Panc1 (cell line): ENCODE measurements at regions not wholly inside any gene's neighbourhood (a gene's known extent, or its start where the extent isn't known, plus 50 kb on each side); places are given as distances from the start of the nearest gene placed in this dataset.
"Not testable (repeated sequence)": the region's sequence is repeated elsewhere in the genome, so short reads cannot be mapped to it uniquely, and the experiment has no call there.

Experiments
- ATAC-seq: fragments of 200-7000 bp; cut with Tn5 transposase; 2 replicates; pipeline ENCODE4 v1.9.1; 2020; ENCODE audit warnings: mild to moderate bottlenecking, moderate library complexity
- BruUV-seq: library from RNA; stranded (reverse); fragments of 400-500 nt; replicated peaks from 2 replicates; lab custom pipeline; 2021; lab: Mats Ljungman, UMichigan
- CTCF ChIA-PET: fragments of 300-600 bp; sonication (Branson Sonifier 250); formaldehyde crosslinking; loops from one replicate; lab custom pipeline; 2022; ENCODE audit warnings: antibody characterized with exemption; lab: Charles Lee
- POLR2A ChIA-PET: fragments of 300-600 bp; sonication (Branson Sonifier 250); formaldehyde crosslinking; loops from one replicate; lab custom pipeline; 2022; ENCODE audit warnings: antibody characterized with exemption; lab: Charles Lee
- DNase-seq: peaks from one replicate; pipeline ENCODE4 v3.0.0-alpha.2; 2010; ENCODE audit warnings: low read depth, low spot score
- H3K27ac ChIP-seq: 2 replicates; pipeline ENCODE4 v1.5.1; 2011; ENCODE audit warnings: mild to moderate bottlenecking, low read length, inconsistent platforms
- H3K27me3 ChIP-seq: fragments of 200-500 bp; sonication (Bioruptor generic); 2 replicates; pipeline ENCODE4 v1.6.0; 2014; ENCODE audit warnings: low read length, inconsistent platforms; ENCODE audit not compliant: control insufficient read depth, insufficient read depth
- H3K36me3 ChIP-seq: fragments of 200-500 bp; sonication (Bioruptor generic); 2 replicates; pipeline ENCODE4 v1.5.1; 2014; ENCODE audit warnings: inconsistent platforms, mild to moderate bottlenecking, low read length, moderate library complexity; ENCODE audit not compliant: control insufficient read depth, insufficient read depth
- H3K4me1 ChIP-seq: 2 replicates; pipeline ENCODE4 v1.5.1; 2011; ENCODE audit warnings: inconsistent platforms, mild to moderate bottlenecking, low read length, moderate library complexity; ENCODE audit not compliant: control insufficient read depth, insufficient read depth
- H3K4me3 ChIP-seq, 2 experiments: 2 replicates each; pipeline ENCODE4 v1.5.1; 2011 to 2012; ENCODE audit warnings: low read depth in 2 of 2, low read length in 2 of 2, mild to moderate bottlenecking in 2 of 2, inconsistent platforms in 1 of 2, moderate library complexity in 1 of 2
- H3K9me3 ChIP-seq: fragments of 200-500 bp; sonication (Bioruptor generic); 2 replicates; pipeline ENCODE4 v1.5.1; 2014; ENCODE audit warnings: low read depth, mild to moderate bottlenecking, inconsistent platforms, low read length, moderate library complexity; ENCODE audit not compliant: control insufficient read depth, insufficient read depth
- CTCF ChIP-seq: fragments of 450-650 bp; IDR thresholded peaks from 2 replicates; pipeline ENCODE4 v1.5.1; 2017; ENCODE audit warnings: mild to moderate bottlenecking
- POLR2AphosphoS5 ChIP-seq: IDR thresholded peaks from 2 replicates; pipeline ENCODE4 v1.6.1; 2012; ENCODE audit warnings: mild to moderate bottlenecking, low read depth, low read length, moderate library complexity
- SIN3A ChIP-seq: IDR thresholded peaks from 2 replicates; pipeline ENCODE4 v1.6.1; 2012; ENCODE audit warnings: low read depth, mild to moderate bottlenecking, low read length, moderate library complexity, borderline replicate concordance; ENCODE audit not compliant: insufficient read depth
- TCF7L2 ChIP-seq: IDR thresholded peaks from 2 replicates; pipeline ENCODE4 v1.6.1; 2011; ENCODE audit warnings: mild to moderate bottlenecking, low read depth, low read length, inconsistent platforms
- in situ Hi-C: cut with HindIII; loops from 2 replicates; pipeline ENCODE4 v1.10.0; 2016; ENCODE audit warnings: low sequenced_read_pairs, low pct_unique_long_range_greater_than_20kb
- intact Hi-C: fragments of 100-400 bp; cut with micrococcal nuclease; formaldehyde crosslinking; loops from one replicate; pipeline ENCODE4 v1.10.0; 2022; ENCODE audit not compliant: unreplicated experiment
- TF ChIP-seq, protein P1 (sequence below), 2 experiments: IDR thresholded peaks; 2 replicates each; pipeline ENCODE4 v1.6.1; 2011 to 2012; ENCODE audit warnings: low read depth in 2 of 2, control low read depth in 1 of 2, low read length in 1 of 2, mild to moderate bottlenecking in 1 of 2, moderate library complexity in 1 of 2; ENCODE audit not compliant: insufficient read depth in 1 of 2

- CTCF ChIA-PET = no interaction called here
- no TSS peak for BruUV-seq
- no peaks in the 10 kb centered on the region for H3K27me3 ChIP-seq
Observed at GRCh38 chr4:17234678-17235077, 277.2 kb downstream of the QDPR start.

DNA sequence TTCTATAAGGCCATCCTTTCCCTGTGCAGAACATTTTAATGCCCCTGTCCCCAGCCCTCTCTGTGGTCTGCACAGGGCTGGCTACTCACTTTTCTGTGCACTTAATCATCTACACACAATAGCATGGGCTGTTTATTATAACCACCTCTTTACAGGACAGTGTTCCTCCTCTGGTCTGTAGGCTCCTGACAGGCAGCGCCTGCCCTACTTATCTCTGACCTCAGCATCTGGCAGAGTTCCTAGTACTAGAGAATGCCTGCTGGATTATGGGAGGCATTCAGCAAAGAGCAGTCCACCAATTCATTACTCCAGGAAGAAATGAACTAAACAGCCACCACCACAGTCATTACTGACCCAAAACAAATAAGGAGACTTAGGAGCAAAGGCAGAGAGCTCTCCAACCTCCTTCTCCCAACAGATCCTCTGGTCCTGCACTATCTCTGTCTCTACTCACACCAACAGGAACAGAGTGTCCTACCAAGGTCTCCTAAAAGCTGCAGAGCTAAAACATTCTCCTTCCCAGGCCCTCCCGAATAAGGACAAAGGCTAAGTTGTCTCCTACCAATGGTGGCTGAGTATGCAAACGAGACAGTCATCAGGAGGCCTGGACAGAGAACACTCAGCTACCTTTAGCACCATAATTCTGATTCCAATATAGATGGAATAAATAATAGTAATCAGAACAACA, 279.2 kb downstream of the QDPR start:
- Histone ChIP-seq H3K4me1 (no peaks in the 10 kb centered on the region), H3K4me3 (no peak overlapping the region), H3K27ac (no peak overlapping the region), H3K27me3 (no peaks in the 10 kb centered on the region), H3K9me3 (no peaks in the 10 kb centered on the region), H3K36me3 (no peaks in the 10 kb centered on the region)
- no TSS peak for BruUV-seq
- intact Hi-C loops = no loop called here
- ChIA-PET CTCF (no interaction called here), POLR2A (no interaction called here)
- DNase-seq (no peak), ATAC-seq (no peak)
- TF ChIP-seq TCF7L2 = no peak
- no peak for TF ChIP-seq SIN3A
- TF ChIP-seq, protein P1, sequence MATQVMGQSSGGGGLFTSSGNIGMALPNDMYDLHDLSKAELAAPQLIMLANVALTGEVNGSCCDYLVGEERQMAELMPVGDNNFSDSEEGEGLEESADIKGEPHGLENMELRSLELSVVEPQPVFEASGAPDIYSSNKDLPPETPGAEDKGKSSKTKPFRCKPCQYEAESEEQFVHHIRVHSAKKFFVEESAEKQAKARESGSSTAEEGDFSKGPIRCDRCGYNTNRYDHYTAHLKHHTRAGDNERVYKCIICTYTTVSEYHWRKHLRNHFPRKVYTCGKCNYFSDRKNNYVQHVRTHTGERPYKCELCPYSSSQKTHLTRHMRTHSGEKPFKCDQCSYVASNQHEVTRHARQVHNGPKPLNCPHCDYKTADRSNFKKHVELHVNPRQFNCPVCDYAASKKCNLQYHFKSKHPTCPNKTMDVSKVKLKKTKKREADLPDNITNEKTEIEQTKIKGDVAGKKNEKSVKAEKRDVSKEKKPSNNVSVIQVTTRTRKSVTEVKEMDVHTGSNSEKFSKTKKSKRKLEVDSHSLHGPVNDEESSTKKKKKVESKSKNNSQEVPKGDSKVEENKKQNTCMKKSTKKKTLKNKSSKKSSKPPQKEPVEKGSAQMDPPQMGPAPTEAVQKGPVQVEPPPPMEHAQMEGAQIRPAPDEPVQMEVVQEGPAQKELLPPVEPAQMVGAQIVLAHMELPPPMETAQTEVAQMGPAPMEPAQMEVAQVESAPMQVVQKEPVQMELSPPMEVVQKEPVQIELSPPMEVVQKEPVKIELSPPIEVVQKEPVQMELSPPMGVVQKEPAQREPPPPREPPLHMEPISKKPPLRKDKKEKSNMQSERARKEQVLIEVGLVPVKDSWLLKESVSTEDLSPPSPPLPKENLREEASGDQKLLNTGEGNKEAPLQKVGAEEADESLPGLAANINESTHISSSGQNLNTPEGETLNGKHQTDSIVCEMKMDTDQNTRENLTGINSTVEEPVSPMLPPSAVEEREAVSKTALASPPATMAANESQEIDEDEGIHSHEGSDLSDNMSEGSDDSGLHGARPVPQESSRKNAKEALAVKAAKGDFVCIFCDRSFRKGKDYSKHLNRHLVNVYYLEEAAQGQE (IDR thresholded peaks at IDR 0.05; ENCODE audit: insufficient read depth in 1 of 2, low read depth in 2 of 2, low read length in 1 of 2) = no peak
- TF ChIP-seq POLR2AphosphoS5 = no peak
- TF ChIP-seq CTCF = no peak
- in situ Hi-C loops = no loop called here

More at GRCh38 chr4:17234678-17235077, 277.2 kb downstream of the QDPR start:
- Histone ChIP-seq H3K27ac (no peak overlapping the region), H3K4me3 (no peak overlapping the region), H3K36me3 (no peaks in the 10 kb centered on the region), H3K9me3 (no peaks in the 10 kb centered on the region), H3K4me1 (no peaks in the 10 kb centered on the region)
- ATAC-seq = no peak
- intact Hi-C loops (no loop called here), in situ Hi-C loops (no loop called here)
- no peak for DNase-seq
- TF ChIP-seq SIN3A (no peak), TCF7L2 (no peak), CTCF (no peak), POLR2AphosphoS5 (no peak)
- TF ChIP-seq, protein P1 (IDR thresholded peaks at IDR 0.05; ENCODE audit: insufficient read depth in 1 of 2, low read depth in 2 of 2, low read length in 1 of 2) = no peak
- POLR2A ChIA-PET = no interaction called here

GRCh38 chr4:17231880-17232475, 279.9 kb downstream of the QDPR start:
- H3K27ac ChIP-seq, intact Hi-C loops, H3K9me3 ChIP-seq, CTCF ChIA-PET, in situ Hi-C loops, BruUV-seq, H3K4me1 ChIP-seq, DNase-seq, H3K4me3 ChIP-seq, POLR2A ChIA-PET, H3K27me3 ChIP-seq, ATAC-seq, H3K36me3 ChIP-seq: not testable (repeated sequence)
